ENCODE measurements at regions not wholly inside any gene's neighbourhood (a gene's known extent, or its start where the extent isn't known, plus 50 kb on each side); places are given as distances from the start of the nearest gene placed in this dataset.

DNA sequence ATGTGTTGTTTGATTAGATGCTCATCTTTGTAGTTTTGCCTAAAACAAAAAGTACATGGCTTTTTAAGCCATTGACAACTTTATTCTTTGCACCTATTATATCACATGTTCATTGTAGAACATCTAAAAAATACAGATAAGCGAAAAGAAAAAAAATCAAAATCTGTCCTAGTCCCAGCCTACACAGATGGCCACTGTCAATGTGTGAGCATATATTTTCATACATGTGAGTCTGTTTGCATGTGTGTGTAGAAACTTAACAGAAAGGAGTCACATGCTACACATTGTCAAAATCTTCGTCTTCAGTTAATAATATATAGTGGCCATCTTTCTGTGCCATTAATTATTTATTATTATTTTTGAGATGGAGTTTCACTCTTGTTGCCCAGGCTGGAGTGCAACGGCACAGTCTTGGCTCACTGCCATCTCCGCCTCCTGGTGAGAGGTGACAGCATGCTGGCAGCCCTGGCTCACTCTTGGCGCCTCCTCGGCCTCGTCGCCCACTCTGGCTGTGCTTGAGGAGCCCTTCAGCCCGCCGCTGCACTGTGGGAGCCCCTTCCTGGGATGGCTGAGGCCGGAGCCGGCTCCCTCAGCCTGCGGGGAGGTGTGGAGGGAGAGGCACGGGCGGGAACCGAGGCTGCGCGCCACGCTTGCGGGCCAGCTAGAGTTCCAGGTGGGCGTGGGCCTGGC, 68.5 kb upstream of the AMZ2 start:
- ChIA-PET CTCF (interaction anchor here (3.4 kb wide), 1 partner anchor 22 kb away, joined by 20 read pairs; no protein-coding TSS in a partner anchor), POLR2A (no interaction called here)
- no peak overlapping the region for H3K4me3 ChIP-seq (ENCODE audit: low read depth, low read length)
- no peak for DNase-seq (ENCODE audit: low read depth, low spot score)
- TF ChIP-seq, protein P1, sequence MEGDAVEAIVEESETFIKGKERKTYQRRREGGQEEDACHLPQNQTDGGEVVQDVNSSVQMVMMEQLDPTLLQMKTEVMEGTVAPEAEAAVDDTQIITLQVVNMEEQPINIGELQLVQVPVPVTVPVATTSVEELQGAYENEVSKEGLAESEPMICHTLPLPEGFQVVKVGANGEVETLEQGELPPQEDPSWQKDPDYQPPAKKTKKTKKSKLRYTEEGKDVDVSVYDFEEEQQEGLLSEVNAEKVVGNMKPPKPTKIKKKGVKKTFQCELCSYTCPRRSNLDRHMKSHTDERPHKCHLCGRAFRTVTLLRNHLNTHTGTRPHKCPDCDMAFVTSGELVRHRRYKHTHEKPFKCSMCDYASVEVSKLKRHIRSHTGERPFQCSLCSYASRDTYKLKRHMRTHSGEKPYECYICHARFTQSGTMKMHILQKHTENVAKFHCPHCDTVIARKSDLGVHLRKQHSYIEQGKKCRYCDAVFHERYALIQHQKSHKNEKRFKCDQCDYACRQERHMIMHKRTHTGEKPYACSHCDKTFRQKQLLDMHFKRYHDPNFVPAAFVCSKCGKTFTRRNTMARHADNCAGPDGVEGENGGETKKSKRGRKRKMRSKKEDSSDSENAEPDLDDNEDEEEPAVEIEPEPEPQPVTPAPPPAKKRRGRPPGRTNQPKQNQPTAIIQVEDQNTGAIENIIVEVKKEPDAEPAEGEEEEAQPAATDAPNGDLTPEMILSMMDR (IDR thresholded peaks at IDR 0.05; ENCODE audit: insufficient read depth, low read length, missing control alignments), result no peak

DNA sequence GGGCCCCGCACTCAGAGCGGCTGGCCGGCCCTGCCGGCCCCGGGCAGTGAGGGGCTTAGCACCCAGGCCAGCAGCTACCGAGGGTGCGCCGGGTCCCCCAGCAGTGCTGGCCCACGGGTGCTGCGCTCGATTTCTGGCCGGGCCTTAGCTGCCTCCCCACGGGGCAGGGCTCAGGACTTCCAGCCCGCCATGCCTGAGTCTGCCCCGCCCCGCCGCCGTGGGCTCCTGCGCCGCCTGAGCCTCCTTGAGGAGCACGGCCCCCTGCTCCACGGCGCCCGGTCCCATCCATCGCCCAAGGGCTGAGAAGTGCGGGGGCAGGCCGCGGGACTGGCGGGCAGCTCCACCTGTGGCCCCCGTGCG, 67.9 kb upstream of the AMZ2 start:
- ChIA-PET CTCF (interaction anchor here (1.4 to 3.4 kb wide), 3 partner anchors 12 to 284 kb away, joined by 4 to 20 read pairs (median 6); no protein-coding TSS in a partner anchor), POLR2A (no interaction called here)
- TF ChIP-seq, protein P1 (IDR thresholded peaks at IDR 0.05; ENCODE audit: insufficient read depth, low read length, missing control alignments), result no peak
- no peak for DNase-seq (ENCODE audit: low read depth, low spot score)
- H3K4me3 ChIP-seq (ENCODE audit: low read depth, low read length), result no peak overlapping the region

DNA sequence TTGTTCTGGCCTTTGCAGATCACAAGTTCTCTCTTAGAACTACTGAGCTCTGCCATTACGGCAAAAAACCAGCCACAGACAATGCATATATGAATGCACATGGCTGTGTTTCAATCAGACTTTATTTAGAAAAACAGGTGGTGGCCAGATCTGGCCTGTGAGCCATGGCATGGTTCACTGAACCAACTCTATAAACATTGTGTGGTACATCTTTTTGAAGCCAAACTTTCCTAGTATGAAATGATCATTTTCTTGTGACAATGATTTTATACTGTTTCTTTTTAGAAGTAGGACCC, 65.9 kb upstream of the AMZ2 start:
- ChIA-PET POLR2A (no interaction called here), CTCF (interaction anchor here (1.9 to 3.4 kb wide), 3 partner anchors 9 to 19 kb away, joined by 6 to 20 read pairs (median 14); no protein-coding TSS in a partner anchor)
- H3K4me3 ChIP-seq (ENCODE audit: low read depth, low read length), result no peak overlapping the region
- DNase-seq (ENCODE audit: low read depth, low spot score), result no peak
- TF ChIP-seq, protein P1 (IDR thresholded peaks at IDR 0.05; ENCODE audit: insufficient read depth, low read length, missing control alignments), result no peak

GRCh38 chr17:68182940-68183551, 64.8 kb upstream of the AMZ2 start:
- no peak overlapping the region for H3K4me3 ChIP-seq (ENCODE audit: low read depth, low read length)
- DNase-seq (ENCODE audit: low read depth, low spot score), result no peak
- POLR2A ChIA-PET, result no interaction called here
- TF ChIP-seq, protein P1 (IDR thresholded peaks at IDR 0.05; ENCODE audit: insufficient read depth, low read length, missing control alignments), result no peak
- CTCF ChIA-PET, result interaction anchor here (3.3 to 3.4 kb wide), 2 partner anchors 10 to 18 kb away, joined by 20 to 23 read pairs; no protein-coding TSS in a partner anchor

DNA sequence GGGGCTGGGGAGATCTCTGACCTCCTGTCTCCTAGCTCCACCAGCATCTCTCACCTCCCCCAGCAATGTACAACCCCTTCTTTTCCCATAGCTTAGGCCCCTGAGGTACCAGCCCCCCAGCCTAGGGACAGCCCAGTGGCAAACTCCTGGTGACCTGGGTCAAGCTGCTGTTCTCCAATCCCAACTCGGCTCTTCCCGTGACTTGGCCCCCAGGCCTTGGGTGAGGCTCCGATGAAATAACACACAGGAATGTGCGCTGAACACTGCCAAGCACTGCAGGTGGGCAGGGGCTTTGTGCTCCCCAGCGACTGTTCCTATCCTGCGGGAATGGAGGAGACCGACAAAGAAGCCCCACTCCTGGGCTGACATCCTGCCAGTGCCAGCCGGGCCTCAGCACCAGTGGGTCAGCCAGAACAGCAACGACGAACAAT, 63.7 kb upstream of the AMZ2 start:
- ChIA-PET CTCF (interaction anchor here (0.9 to 3.3 kb wide), 4 partner anchors 11 to 21 kb away, joined by 3 to 23 read pairs (median 4); no protein-coding TSS in a partner anchor), POLR2A (no interaction called here)
- no peak overlapping the region for H3K4me3 ChIP-seq (ENCODE audit: low read depth, low read length)
- TF ChIP-seq, protein P1 (IDR thresholded peaks at IDR 0.05; ENCODE audit: insufficient read depth, low read length, missing control alignments), result no peak
- DNase-seq (ENCODE audit: low read depth, low spot score), result no peak

DNA sequence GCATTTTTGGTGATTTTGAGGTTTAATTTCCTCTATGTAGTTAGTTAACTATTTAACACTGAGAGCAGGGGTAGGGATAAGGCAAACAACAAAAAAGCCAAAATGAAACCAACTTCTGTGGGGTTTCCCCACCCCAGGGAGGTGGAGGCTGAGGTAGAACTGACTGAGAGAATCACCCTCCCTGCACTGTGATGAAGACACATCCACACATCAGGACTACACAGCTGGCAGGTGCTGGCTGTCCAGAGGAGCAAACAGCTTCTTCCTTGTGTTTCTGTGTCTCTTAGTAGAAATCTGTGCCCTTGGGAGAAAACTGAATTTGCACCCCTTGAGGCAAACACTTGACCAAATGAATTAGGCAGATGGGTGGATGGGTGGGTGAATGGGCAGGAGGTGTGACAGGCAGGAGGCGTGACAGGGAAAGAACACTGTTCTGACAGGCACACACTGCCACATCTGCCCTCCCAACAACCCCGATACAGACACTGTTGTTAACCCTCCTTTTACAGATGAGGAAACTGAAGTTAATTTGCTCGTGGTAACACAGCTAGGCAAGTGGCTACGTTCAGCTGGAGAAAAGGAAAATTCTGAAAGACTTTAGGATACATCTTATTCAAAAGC, 62.9 kb upstream of the AMZ2 start:
- no peak for DNase-seq (ENCODE audit: low read depth, low spot score)
- ChIA-PET CTCF (interaction anchor here (1.0 to 3.3 kb wide), 5 partner anchors 11 to 21 kb away, joined by 3 to 23 read pairs (median 8); no protein-coding TSS in a partner anchor), POLR2A (no interaction called here)
- TF ChIP-seq, protein P1 (IDR thresholded peaks at IDR 0.05; ENCODE audit: insufficient read depth, low read length, missing control alignments), result no peak
- H3K4me3 ChIP-seq (ENCODE audit: low read depth, low read length), result no peak overlapping the region
